ENCODE measurements at regions not wholly inside any gene's neighbourhood (a gene's known extent, or its start where the extent isn't known, plus 50 kb on each side); places are given as distances from the start of the nearest gene placed in this dataset.

DNA sequence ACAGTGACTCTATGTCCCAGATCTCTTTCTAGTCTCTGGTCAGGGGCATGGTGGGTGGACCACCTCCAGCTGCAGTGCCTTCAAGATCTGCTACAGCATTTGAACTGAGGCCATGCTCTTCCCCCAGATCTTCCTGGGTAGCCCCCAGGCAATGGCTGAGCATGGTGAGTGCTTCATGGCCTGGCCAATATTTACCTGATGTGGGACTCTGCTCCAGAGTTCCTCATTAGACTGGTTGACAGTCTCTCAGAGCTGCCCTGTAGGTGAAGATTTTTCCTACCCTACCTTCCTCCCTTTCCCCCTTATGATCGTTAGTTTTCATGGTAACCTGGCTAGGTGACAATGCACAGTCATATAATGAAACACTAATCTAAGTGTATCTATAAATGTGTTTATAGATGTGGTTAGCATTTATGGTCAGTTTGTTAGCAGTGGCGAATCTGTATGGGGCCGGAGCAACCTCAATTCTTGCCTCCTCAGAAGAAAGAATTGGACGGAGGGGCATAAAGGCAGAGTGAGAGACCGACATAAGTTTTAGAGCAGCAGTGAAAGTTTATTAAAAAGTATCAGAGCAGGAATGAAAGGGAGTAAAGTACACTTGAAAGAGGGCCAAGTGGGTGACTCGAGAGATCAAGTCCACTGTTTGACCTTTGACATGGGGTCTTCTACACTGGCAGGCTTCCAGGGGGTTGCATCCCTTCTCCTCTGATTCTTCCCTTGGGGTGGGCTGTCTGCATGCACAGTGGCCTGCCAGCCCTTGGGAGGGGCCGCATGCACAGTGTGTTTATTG lies 256.3 kb downstream of the CD83 start:
- TF ChIP-seq, protein P1, sequence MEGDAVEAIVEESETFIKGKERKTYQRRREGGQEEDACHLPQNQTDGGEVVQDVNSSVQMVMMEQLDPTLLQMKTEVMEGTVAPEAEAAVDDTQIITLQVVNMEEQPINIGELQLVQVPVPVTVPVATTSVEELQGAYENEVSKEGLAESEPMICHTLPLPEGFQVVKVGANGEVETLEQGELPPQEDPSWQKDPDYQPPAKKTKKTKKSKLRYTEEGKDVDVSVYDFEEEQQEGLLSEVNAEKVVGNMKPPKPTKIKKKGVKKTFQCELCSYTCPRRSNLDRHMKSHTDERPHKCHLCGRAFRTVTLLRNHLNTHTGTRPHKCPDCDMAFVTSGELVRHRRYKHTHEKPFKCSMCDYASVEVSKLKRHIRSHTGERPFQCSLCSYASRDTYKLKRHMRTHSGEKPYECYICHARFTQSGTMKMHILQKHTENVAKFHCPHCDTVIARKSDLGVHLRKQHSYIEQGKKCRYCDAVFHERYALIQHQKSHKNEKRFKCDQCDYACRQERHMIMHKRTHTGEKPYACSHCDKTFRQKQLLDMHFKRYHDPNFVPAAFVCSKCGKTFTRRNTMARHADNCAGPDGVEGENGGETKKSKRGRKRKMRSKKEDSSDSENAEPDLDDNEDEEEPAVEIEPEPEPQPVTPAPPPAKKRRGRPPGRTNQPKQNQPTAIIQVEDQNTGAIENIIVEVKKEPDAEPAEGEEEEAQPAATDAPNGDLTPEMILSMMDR (conservative IDR thresholded peaks at IDR 0.05) = no peak
- no peak for TF ChIP-seq EZH2 (IDR thresholded peaks at IDR 0.05; ENCODE audit: low read depth)
